ENCODE measurements at regions not wholly inside any gene's neighbourhood (a gene's known extent, or its start where the extent isn't known, plus 50 kb on each side); places are given as distances from the start of the nearest gene placed in this dataset.
A peak's percentile ranks its signal among the peaks of the same experiment; 100 is the strongest.

- TF ChIP-seq ZNF776 (tag by site-specific recombination; IDR thresholded peaks at IDR 0.05; ENCODE audit: borderline replicate concordance) (0 out of 2 replicates have a peak, but pooled peaks have one; percentile 78), PRDM10 (tag by site-specific recombination; IDR thresholded peaks at IDR 0.05) (0 out of 2 replicates have a peak, but pooled peaks have one; percentile 46), ZNF621 (tag by site-specific recombination; IDR thresholded peaks at IDR 0.05) (no peak), HOXD13 (CRISPR knock-in tag; IDR thresholded peaks at IDR 0.05; ENCODE audit: borderline replicate concordance) (no peak), HOXA7 (CRISPR knock-in tag; IDR thresholded peaks at IDR 0.05; ENCODE audit: borderline replicate concordance) (no peak), ZNF16 (tag by site-specific recombination; IDR thresholded peaks at IDR 0.05; ENCODE audit: low read depth) (no peak), PRDM6 (tag by site-specific recombination; IDR thresholded peaks at IDR 0.05) (no peak), EGR2 (tag by site-specific recombination; IDR thresholded peaks at IDR 0.05; ENCODE audit: low read depth) (no peak), ZNF211 (tag by site-specific recombination; IDR thresholded peaks at IDR 0.05; ENCODE audit: low read depth) (no peak), ZBTB11 (tag by site-specific recombination; conservative IDR thresholded peaks at IDR 0.05; ENCODE audit: low read depth) (no peak), ZNF580 (tag by site-specific recombination; IDR thresholded peaks at IDR 0.05) (no peak), ZNF280D (tag by site-specific recombination; IDR thresholded peaks at IDR 0.05) (no peak), KLF1 (tag by site-specific recombination; IDR thresholded peaks at IDR 0.05) (no peak), ZNF624 (tag by site-specific recombination; IDR thresholded peaks at IDR 0.05) (no peak), WT1 (tag by site-specific recombination; IDR thresholded peaks at IDR 0.05) (peak; percentile 67)
Measured at GRCh38 chr6:122020588-122021264, 378.7 kb upstream of the HSF2 start (continued).
